ENCODE measurements at regions not wholly inside any gene's neighbourhood (a gene's known extent, or its start where the extent isn't known, plus 50 kb on each side); places are given as distances from the start of the nearest gene placed in this dataset.

DNA sequence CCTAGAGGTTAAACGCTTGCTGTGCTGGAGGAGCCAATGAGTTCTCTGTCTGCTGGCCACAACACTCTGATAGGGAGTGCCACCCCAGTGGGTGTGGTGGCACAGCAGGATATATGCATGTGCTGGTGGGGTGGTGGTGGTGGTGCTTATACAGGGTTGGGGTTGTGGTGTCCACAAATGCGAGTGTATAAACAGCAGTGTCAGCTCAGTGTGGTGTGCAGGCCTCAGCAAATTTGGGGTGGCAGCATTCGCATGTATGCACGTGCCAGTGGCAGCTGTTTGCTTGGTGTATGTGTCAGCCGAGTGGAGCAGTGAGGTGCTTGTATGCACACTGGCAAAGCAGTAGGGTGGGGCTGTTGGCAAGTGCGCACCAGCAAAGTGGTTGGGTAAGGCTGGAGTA, 157.4 kb downstream of the FAM47A start:
- BruUV-seq (replicated peaks), result no TSS peak
- H2AK9ac ChIP-seq (replicated peaks; ENCODE audit: low read depth, low read length, poor library complexity), result no peak overlapping the region
- H4K8ac ChIP-seq (ENCODE audit: low read depth in 2 of 2, low read length in 2 of 2), result no peak overlapping the region
- no peak for TF ChIP-seq SMC3 (IDR thresholded peaks at IDR 0.05; ENCODE audit: low read depth, low read length)
- no peak for TF ChIP-seq MXI1 (IDR thresholded peaks at IDR 0.05; ENCODE audit: borderline replicate concordance, low read depth, low read length)
- TF ChIP-seq CEBPB (IDR thresholded peaks at IDR 0.05; ENCODE audit: low read depth, low read length), result no peak
- TF ChIP-seq RAD21 (IDR thresholded peaks at IDR 0.05; ENCODE audit: low read length), result no peak
- TF ChIP-seq CHD1 (IDR thresholded peaks at IDR 0.05; ENCODE audit: low read depth, low read length), result no peak
- TF ChIP-seq, protein P1, sequence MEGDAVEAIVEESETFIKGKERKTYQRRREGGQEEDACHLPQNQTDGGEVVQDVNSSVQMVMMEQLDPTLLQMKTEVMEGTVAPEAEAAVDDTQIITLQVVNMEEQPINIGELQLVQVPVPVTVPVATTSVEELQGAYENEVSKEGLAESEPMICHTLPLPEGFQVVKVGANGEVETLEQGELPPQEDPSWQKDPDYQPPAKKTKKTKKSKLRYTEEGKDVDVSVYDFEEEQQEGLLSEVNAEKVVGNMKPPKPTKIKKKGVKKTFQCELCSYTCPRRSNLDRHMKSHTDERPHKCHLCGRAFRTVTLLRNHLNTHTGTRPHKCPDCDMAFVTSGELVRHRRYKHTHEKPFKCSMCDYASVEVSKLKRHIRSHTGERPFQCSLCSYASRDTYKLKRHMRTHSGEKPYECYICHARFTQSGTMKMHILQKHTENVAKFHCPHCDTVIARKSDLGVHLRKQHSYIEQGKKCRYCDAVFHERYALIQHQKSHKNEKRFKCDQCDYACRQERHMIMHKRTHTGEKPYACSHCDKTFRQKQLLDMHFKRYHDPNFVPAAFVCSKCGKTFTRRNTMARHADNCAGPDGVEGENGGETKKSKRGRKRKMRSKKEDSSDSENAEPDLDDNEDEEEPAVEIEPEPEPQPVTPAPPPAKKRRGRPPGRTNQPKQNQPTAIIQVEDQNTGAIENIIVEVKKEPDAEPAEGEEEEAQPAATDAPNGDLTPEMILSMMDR (conservative IDR thresholded peaks at IDR 0.05; ENCODE audit: low read depth, low read length), result no peak
- no peak for TF ChIP-seq BHLHE40 (IDR thresholded peaks at IDR 0.05; ENCODE audit: low read depth, low read length)
- no peak for TF ChIP-seq POLR2A (IDR thresholded peaks at IDR 0.05; ENCODE audit: low read depth, low read length)
- TF ChIP-seq MAZ (IDR thresholded peaks at IDR 0.05; ENCODE audit: borderline replicate concordance, low read depth, low read length), result no peak
- TF ChIP-seq NFE2L2 (IDR thresholded peaks at IDR 0.05; ENCODE audit: low read depth, low read length), result no peak
- TF ChIP-seq MAFK (IDR thresholded peaks at IDR 0.05; ENCODE audit: low read depth, low read length), result no peak
- TF ChIP-seq RCOR1 (IDR thresholded peaks at IDR 0.05; ENCODE audit: insufficient replicate concordance, low read length), result no peak
- TF ChIP-seq, protein P2, sequence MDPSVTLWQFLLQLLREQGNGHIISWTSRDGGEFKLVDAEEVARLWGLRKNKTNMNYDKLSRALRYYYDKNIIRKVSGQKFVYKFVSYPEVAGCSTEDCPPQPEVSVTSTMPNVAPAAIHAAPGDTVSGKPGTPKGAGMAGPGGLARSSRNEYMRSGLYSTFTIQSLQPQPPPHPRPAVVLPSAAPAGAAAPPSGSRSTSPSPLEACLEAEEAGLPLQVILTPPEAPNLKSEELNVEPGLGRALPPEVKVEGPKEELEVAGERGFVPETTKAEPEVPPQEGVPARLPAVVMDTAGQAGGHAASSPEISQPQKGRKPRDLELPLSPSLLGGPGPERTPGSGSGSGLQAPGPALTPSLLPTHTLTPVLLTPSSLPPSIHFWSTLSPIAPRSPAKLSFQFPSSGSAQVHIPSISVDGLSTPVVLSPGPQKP (IDR thresholded peaks at IDR 0.05; ENCODE audit: borderline replicate concordance, low read depth, low read length), result no peak
- TF ChIP-seq, protein P3, sequence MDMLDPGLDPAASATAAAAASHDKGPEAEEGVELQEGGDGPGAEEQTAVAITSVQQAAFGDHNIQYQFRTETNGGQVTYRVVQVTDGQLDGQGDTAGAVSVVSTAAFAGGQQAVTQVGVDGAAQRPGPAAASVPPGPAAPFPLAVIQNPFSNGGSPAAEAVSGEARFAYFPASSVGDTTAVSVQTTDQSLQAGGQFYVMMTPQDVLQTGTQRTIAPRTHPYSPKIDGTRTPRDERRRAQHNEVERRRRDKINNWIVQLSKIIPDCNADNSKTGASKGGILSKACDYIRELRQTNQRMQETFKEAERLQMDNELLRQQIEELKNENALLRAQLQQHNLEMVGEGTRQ (IDR thresholded peaks at IDR 0.05; ENCODE audit: low read depth, low read length), result no peak
- TF ChIP-seq FOS (IDR thresholded peaks at IDR 0.05; ENCODE audit: low read depth, low read length), result no peak
- no peak for TF ChIP-seq RFX5 (IDR thresholded peaks at IDR 0.05; ENCODE audit: low read depth, low read length)
- H4K5ac ChIP-seq (ENCODE audit: low read depth, low read length), result no peak overlapping the region
- no peak overlapping the region for H2BK20ac ChIP-seq (ENCODE audit: low read depth, low read length)
- H2BK15ac ChIP-seq (ENCODE audit: low read depth, low read length), result no peak overlapping the region
- in situ Hi-C loops (cut with MboI; ENCODE audit: low sequenced_read_pairs), result no loop called here
- intact Hi-C loops (cut with micrococcal nuclease), result no loop called here
- no peak overlapping the region for H3K14ac ChIP-seq (replicated peaks; ENCODE audit: low read depth, low read length)
- no peak overlapping the region for H2BK5ac ChIP-seq (ENCODE audit: low read depth, low read length, poor library complexity, severe bottlenecking)
- H3K9me1 ChIP-seq (ENCODE audit: insufficient read depth, low read length), result no peaks in the 10 kb centered on the region
- CTCF ChIA-PET, result no interaction called here
- no peak overlapping the region for H4K91ac ChIP-seq (ENCODE audit: insufficient read depth, low read depth, low read length)
- H2AK5ac ChIP-seq (ENCODE audit: low read depth, low read length), result no peak overlapping the region
- no peaks in the 10 kb centered on the region for H3K36me3 ChIP-seq (ENCODE audit: control insufficient read depth, insufficient read depth, low read length)
- H3K18ac ChIP-seq (ENCODE audit: low read depth, low read length), result no peak overlapping the region
- dilution Hi-C loops (cut with HindIII; ENCODE audit: low sequenced_read_pairs, unreplicated experiment), result no loop called here
- H3K4me1 ChIP-seq (ENCODE audit: control insufficient read depth, insufficient read depth, low read length), result no peaks in the 10 kb centered on the region
- no peak overlapping the region for H2AFZ ChIP-seq (replicated peaks; ENCODE audit: low read length, poor library complexity)
- H3K4me2 ChIP-seq (ENCODE audit: low read depth, low read length), result no peak overlapping the region
- no peak overlapping the region for H3K23ac ChIP-seq (ENCODE audit: low read depth, low read length)
- H3K4me3 ChIP-seq (ENCODE audit: insufficient read depth, low read depth, low read length), result no peak overlapping the region
- POLR2A ChIA-PET (ENCODE audit: unreplicated experiment), result no interaction called here
- no peak overlapping the region for H3K27ac ChIP-seq (ENCODE audit: insufficient read depth, low read length)
- H3K4ac ChIP-seq (ENCODE audit: low read depth, low read length), result no peak overlapping the region
- no peak overlapping the region for H2BK120ac ChIP-seq (ENCODE audit: low read depth, low read length)
- no peak for DNase-seq
- ATAC-seq (ENCODE audit: low read depth), result no peak
- H3K56ac ChIP-seq (ENCODE audit: extremely low read depth, insufficient read depth, low read length), result no peak overlapping the region
- H4K20me1 ChIP-seq (ENCODE audit: insufficient read depth, low read length), result no peaks in the 10 kb centered on the region
- no peak overlapping the region for H3K9ac ChIP-seq (ENCODE audit: low read depth, low read length)
- no peaks in the 10 kb centered on the region for H3K27me3 ChIP-seq (ENCODE audit: control insufficient read depth, insufficient read depth, low read length)
- WGBS, 2 experiments (ENCODE audit: extremely low coverage in 2 of 2, insufficient read length in 1 of 2), result 40% methylated on average over 1 of the region's 6 CpGs; no CpG with 5 or more reads in 1 of the 2 experiments
- H3K79me1 ChIP-seq (ENCODE audit: low read depth in 1 of 2, low read length in 2 of 2), result no peaks in the 10 kb centered on the region
- H3K9me3 ChIP-seq (ENCODE audit: control insufficient read depth, insufficient read depth, low read length), result peaks cover 6% of the 10 kb centered on the region; the same call in 1 of the 2 replicates

Data from IMR-90 (cell line).